ENCODE measurements at regions not wholly inside any gene's neighbourhood (a gene's known extent, or its start where the extent isn't known, plus 50 kb on each side); places are given as distances from the start of the nearest gene placed in this dataset.

- no peak overlapping the region for H3K27ac ChIP-seq
- TF ChIP-seq ZFX (IDR thresholded peaks at IDR 0.05; ENCODE audit: borderline replicate concordance) (no peak), CTCF (IDR thresholded peaks at IDR 0.05) (no peak)
Observed at GRCh38 chr2:16247326-16248122, 307.2 kb downstream of the MYCN start.

- no peak overlapping the region for H3K27ac ChIP-seq
- TF ChIP-seq CTCF (IDR thresholded peaks at IDR 0.05) (no peak), ZFX (IDR thresholded peaks at IDR 0.05; ENCODE audit: borderline replicate concordance) (no peak)
Observed at GRCh38 chr2:16246911-16247310, 306.6 kb downstream of the MYCN start.

GRCh38 chr2:16246281-16246850, 306.0 kb downstream of the MYCN start:
- no peak overlapping the region for H3K27ac ChIP-seq
- no peak for TF ChIP-seq CTCF (IDR thresholded peaks at IDR 0.05)

- no peak for TF ChIP-seq CTCF (IDR thresholded peaks at IDR 0.05)
- no peak for TF ChIP-seq ZFX (IDR thresholded peaks at IDR 0.05; ENCODE audit: borderline replicate concordance)
- H3K27ac ChIP-seq, result no peak overlapping the region
Observed at GRCh38 chr2:16245481-16246054, 305.2 kb downstream of the MYCN start.

GRCh38 chr2:16244966-16245320, 304.6 kb downstream of the MYCN start:
- no peak overlapping the region for H3K27ac ChIP-seq
- TF ChIP-seq ZFX (IDR thresholded peaks at IDR 0.05; ENCODE audit: borderline replicate concordance) (no peak), CTCF (IDR thresholded peaks at IDR 0.05) (no peak)

- TF ChIP-seq ZFX (IDR thresholded peaks at IDR 0.05; ENCODE audit: borderline replicate concordance), result no peak
- TF ChIP-seq CTCF (IDR thresholded peaks at IDR 0.05), result no peak
- H3K27ac ChIP-seq, result no peak overlapping the region
Observed at GRCh38 chr2:16244153-16244965, 304.0 kb downstream of the MYCN start.

Measured in 22Rv1 (cell line).